ENCODE measurements at regions not wholly inside any gene's neighbourhood (a gene's known extent, or its start where the extent isn't known, plus 50 kb on each side); places are given as distances from the start of the nearest gene placed in this dataset.

DNA sequence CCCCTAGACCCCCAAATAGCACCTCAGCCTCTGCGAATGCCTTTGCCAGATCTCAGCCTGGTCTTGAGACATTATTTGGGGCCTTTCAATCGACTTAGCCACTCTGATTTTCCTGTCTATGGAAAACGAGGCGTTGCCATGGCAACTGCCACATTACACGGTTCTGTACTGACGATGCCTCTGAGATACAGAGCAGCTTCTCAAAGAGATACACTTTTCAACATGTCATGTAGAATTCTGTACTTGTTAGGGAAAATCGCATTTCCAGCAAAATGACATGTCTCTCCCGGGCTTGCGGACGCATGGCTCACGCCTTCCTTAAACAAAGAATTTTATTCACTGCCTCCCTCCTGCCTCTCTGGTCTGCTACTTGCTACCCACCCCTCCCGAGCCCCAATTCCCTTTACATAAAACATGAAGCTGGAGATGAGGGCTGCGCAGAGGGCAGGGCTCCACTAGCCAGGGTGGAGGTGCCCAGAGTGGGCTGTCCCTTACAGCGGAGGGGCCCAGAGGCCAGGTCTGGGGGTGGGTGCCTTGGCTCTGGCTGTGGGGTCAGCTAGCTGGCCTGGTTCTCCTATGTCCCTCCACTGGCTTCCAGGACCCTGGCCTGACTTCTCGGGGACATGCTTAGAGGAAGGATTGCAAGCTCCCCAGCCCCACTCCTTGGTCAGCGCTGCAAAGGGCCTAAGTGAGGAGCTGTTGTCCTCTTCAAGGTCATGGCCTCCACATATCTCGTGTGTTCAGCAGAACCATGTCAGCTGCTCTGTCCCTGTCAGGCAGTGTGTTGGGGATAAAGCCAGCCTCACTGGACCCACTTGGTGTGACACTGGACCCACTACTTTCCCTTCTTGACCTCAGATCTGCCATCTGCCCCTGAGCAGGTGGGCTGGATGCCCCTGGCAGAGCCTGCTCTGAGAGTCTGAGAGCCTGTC lies 342.5 kb downstream of the RPS24 start:
- Histone ChIP-seq H3K4me2 (ENCODE audit: low read length) (no peak overlapping the region), H4K20me1 (ENCODE audit: low read length) (no peaks in the 10 kb centered on the region), H3K27ac (ENCODE audit: low read length) (no peak overlapping the region), H3K27me3 (ENCODE audit: low read length) (peaks cover 88% of the 10 kb centered on the region), H3K79me2 (ENCODE audit: low read length) (no peaks in the 10 kb centered on the region), H3F3A (ENCODE audit: low read length, unreplicated experiment) (no peaks in the 10 kb centered on the region), H3K4me3 (ENCODE audit: low read length) (no peak overlapping the region), H3K9me3 (ENCODE audit: low read length) (no peaks in the 10 kb centered on the region), H2AFZ (ENCODE audit: low read length) (no peak overlapping the region), H3K9me2 (replicated peaks; ENCODE audit: low read length) (no peaks in the 10 kb centered on the region), H3K4me1 (ENCODE audit: insufficient read depth, low read length) (no peaks in the 10 kb centered on the region), H3K9ac (ENCODE audit: low read length) (no peak overlapping the region), H3K36me3 (ENCODE audit: low read depth, low read length) (no peaks in the 10 kb centered on the region)
- intact Hi-C loops (cut with micrococcal nuclease), result no loop called here
- DNase-seq (no peak), ATAC-seq (no peak)
- no peak for TF ChIP-seq EZH2phosphoT487 (IDR thresholded peaks at IDR 0.05; ENCODE audit: borderline replicate concordance, low read length)
- TF ChIP-seq, protein P1, sequence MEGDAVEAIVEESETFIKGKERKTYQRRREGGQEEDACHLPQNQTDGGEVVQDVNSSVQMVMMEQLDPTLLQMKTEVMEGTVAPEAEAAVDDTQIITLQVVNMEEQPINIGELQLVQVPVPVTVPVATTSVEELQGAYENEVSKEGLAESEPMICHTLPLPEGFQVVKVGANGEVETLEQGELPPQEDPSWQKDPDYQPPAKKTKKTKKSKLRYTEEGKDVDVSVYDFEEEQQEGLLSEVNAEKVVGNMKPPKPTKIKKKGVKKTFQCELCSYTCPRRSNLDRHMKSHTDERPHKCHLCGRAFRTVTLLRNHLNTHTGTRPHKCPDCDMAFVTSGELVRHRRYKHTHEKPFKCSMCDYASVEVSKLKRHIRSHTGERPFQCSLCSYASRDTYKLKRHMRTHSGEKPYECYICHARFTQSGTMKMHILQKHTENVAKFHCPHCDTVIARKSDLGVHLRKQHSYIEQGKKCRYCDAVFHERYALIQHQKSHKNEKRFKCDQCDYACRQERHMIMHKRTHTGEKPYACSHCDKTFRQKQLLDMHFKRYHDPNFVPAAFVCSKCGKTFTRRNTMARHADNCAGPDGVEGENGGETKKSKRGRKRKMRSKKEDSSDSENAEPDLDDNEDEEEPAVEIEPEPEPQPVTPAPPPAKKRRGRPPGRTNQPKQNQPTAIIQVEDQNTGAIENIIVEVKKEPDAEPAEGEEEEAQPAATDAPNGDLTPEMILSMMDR (conservative IDR thresholded peaks at IDR 0.05; ENCODE audit: low read depth, low read length), result no peak
- POLR2A ChIA-PET (ENCODE audit: unreplicated experiment), result interaction anchor here (0.6 kb wide), 1 partner anchor 793 kb away, joined by 4 read pairs; no protein-coding TSS in a partner anchor
- no TSS peak for BruUV-seq (replicated peaks)
- CTCF ChIA-PET, result no interaction called here

DNA sequence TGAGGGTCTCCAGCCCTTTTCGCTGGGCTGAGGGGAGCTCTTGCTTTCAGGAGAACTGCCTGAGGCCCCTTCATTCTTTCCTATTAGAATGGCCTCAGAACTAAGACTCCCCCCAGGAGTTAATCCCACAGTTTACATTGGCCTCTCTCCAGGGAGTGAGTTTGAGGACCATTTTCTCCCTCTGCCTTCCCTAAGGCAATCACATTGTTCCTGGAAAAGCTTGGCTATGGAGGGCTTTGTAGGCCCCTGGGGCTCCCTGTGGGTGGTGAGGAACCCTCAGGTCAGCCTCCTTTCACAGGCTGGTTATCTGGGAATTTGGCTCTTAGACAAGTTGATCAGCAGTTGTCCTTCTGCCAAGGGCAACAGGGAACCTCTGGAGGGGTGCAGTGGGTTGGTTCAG lies 343.7 kb downstream of the RPS24 start:
- intact Hi-C loops (cut with micrococcal nuclease), result no loop called here
- no peaks in the 10 kb centered on the region for H3K9me2 ChIP-seq (replicated peaks; ENCODE audit: low read length)
- no TSS peak for BruUV-seq (replicated peaks)
- no peaks in the 10 kb centered on the region for H4K20me1 ChIP-seq (ENCODE audit: low read length)
- no peak overlapping the region for H3K27ac ChIP-seq (ENCODE audit: low read length)
- H3K4me1 ChIP-seq (ENCODE audit: insufficient read depth, low read length), result no peaks in the 10 kb centered on the region
- no peak overlapping the region for H3K4me2 ChIP-seq (ENCODE audit: low read length)
- H3K36me3 ChIP-seq (ENCODE audit: low read depth, low read length), result no peaks in the 10 kb centered on the region
- TF ChIP-seq, protein P1 (conservative IDR thresholded peaks at IDR 0.05; ENCODE audit: low read depth, low read length), result no peak
- no peak for TF ChIP-seq EZH2 (IDR thresholded peaks at IDR 0.05; ENCODE audit: low read length, unreplicated experiment)
- TF ChIP-seq EZH2phosphoT487 (IDR thresholded peaks at IDR 0.05; ENCODE audit: borderline replicate concordance, low read length), result no peak
- peaks cover 81% of the 10 kb centered on the region for H3K27me3 ChIP-seq (ENCODE audit: low read length)
- H3K9me3 ChIP-seq (ENCODE audit: low read length), result no peaks in the 10 kb centered on the region
- DNase-seq, result no peak
- no peak overlapping the region for H3K9ac ChIP-seq (ENCODE audit: low read length)
- H2AFZ ChIP-seq (ENCODE audit: low read length), result no peak overlapping the region
- no peak for ATAC-seq
- POLR2A ChIA-PET (ENCODE audit: unreplicated experiment), result interaction anchor here (0.6 kb wide), 1 partner anchor 199 kb away, joined by 3 read pairs; no protein-coding TSS in a partner anchor
- CTCF ChIA-PET, result no interaction called here
- no peaks in the 10 kb centered on the region for H3F3A ChIP-seq (ENCODE audit: low read length, unreplicated experiment)
- H3K79me2 ChIP-seq (ENCODE audit: low read length), result no peaks in the 10 kb centered on the region
- H3K4me3 ChIP-seq (ENCODE audit: low read length), result no peak overlapping the region

DNA sequence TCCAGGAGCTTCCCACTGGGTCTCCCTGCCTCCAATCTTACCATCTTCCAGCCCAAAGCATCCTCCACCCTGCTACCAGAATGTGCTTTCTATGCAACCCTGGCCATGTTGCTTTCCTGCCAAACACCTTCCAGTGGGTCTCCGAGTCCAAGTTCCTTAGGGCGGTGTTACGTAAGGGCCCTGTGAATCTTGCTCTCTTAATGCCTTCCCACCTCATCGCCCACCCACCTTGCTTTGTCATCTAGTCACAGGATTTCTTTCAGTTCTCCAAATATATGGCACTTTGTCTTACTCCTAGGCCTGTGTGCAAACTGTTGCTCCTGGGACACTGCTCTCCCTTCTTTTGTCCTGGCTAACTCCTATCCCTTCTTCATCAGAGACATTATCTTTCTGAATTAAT lies 344.5 kb downstream of the RPS24 start:
- Histone ChIP-seq H2AFZ (ENCODE audit: low read length) (no peak overlapping the region), H3K27ac (ENCODE audit: low read length) (no peak overlapping the region), H3K4me3 (ENCODE audit: low read length) (no peak overlapping the region), H3K4me1 (ENCODE audit: insufficient read depth, low read length) (peaks cover 2% of the 10 kb centered on the region; the same call in 1 of the 2 replicates), H3K9me3 (ENCODE audit: low read length) (no peaks in the 10 kb centered on the region), H3K36me3 (ENCODE audit: low read depth, low read length) (no peaks in the 10 kb centered on the region), H3F3A (ENCODE audit: low read length, unreplicated experiment) (no peaks in the 10 kb centered on the region), H3K4me2 (ENCODE audit: low read length) (no peak overlapping the region), H3K9me2 (replicated peaks; ENCODE audit: low read length) (no peaks in the 10 kb centered on the region), H3K9ac (ENCODE audit: low read length) (no peak overlapping the region), H4K20me1 (ENCODE audit: low read length) (no peaks in the 10 kb centered on the region), H3K79me2 (ENCODE audit: low read length) (no peaks in the 10 kb centered on the region), H3K27me3 (ENCODE audit: low read length) (peaks cover 73% of the 10 kb centered on the region)
- TF ChIP-seq EZH2phosphoT487 (IDR thresholded peaks at IDR 0.05; ENCODE audit: borderline replicate concordance, low read length), result no peak
- TF ChIP-seq, protein P1 (conservative IDR thresholded peaks at IDR 0.05; ENCODE audit: low read depth, low read length), result no peak
- no peak for TF ChIP-seq EZH2 (IDR thresholded peaks at IDR 0.05; ENCODE audit: low read length, unreplicated experiment)
- BruUV-seq (replicated peaks), result no TSS peak
- no peak for DNase-seq
- CTCF ChIA-PET, result interaction anchor here (0.9 kb wide), 1 partner anchor 25 kb away, joined by 4 read pairs; no protein-coding TSS in a partner anchor
- intact Hi-C loops (cut with micrococcal nuclease), result no loop called here
- no peak for ATAC-seq
- POLR2A ChIA-PET (ENCODE audit: unreplicated experiment), result interaction anchor here (0.6 kb wide), 1 partner anchor 199 kb away, joined by 3 read pairs; no protein-coding TSS in a partner anchor

Data from PC-3 (cell line).